ENCODE measurements at regions not wholly inside any gene's neighbourhood (a gene's known extent, or its start where the extent isn't known, plus 50 kb on each side); places are given as distances from the start of the nearest gene placed in this dataset.

DNA sequence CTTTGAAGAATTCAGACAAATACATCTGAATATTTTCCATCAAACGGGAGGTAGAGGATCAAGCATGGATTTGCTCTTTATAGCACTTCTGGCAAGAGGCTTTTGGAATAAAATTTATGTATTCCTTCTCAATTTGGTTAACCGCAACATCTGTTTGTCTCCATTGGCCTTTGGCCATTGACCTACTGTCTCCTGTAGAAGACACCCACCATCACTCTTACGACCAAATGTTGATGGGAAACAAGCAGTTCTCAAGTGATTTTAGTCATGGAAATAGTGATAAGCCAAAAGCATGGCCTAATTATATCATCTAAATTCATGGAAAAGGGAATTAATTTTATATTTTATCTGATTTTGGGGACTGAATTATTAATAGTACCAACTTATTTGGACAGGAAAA lies 591.9 kb downstream of the CD109 start:
- TF ChIP-seq, protein P1, sequence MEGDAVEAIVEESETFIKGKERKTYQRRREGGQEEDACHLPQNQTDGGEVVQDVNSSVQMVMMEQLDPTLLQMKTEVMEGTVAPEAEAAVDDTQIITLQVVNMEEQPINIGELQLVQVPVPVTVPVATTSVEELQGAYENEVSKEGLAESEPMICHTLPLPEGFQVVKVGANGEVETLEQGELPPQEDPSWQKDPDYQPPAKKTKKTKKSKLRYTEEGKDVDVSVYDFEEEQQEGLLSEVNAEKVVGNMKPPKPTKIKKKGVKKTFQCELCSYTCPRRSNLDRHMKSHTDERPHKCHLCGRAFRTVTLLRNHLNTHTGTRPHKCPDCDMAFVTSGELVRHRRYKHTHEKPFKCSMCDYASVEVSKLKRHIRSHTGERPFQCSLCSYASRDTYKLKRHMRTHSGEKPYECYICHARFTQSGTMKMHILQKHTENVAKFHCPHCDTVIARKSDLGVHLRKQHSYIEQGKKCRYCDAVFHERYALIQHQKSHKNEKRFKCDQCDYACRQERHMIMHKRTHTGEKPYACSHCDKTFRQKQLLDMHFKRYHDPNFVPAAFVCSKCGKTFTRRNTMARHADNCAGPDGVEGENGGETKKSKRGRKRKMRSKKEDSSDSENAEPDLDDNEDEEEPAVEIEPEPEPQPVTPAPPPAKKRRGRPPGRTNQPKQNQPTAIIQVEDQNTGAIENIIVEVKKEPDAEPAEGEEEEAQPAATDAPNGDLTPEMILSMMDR (IDR thresholded peaks at IDR 0.05) = no peak
- no peak for TF ChIP-seq POLR2A (IDR thresholded peaks at IDR 0.05)
